Gastroesophageal sphincter (tissue), 3 donors: ENCODE measurements at regions not wholly inside any gene's neighbourhood (a gene's known extent, or its start where the extent isn't known, plus 50 kb on each side); places are given as distances from the start of the nearest gene placed in this dataset.

ENCODE experiments used
- POLR2A ChIP-seq, 2 donors: fragments of 450-650 bp; IDR thresholded peaks; one replicate each; pipeline ENCODE4 v1.6.1; 2017; ENCODE audit warnings: antibody characterized with exemption in 2 of 2, mild to moderate bottlenecking in 2 of 2, moderate library complexity in 1 of 2
- POLR2AphosphoS5 ChIP-seq: sonication (generic); formaldehyde crosslinking; IDR thresholded peaks from one replicate; pipeline ENCODE4 v1.6.1; 2017; ENCODE audit warnings: antibody characterized with exemption
- TF ChIP-seq, protein P1 (sequence below), 4 experiments: fragments of 200-600 bp in 2 of 4; fragments of 450-650 bp in 2 of 4; sonication (generic) in 1 of 4; IDR thresholded peaks; one replicate each; pipeline ENCODE4 v1.5.1; 2017 to 2019; ENCODE audit warnings: antibody characterized with exemption in 4 of 4, mild to moderate bottlenecking in 2 of 4, moderate library complexity in 2 of 4

DNA sequence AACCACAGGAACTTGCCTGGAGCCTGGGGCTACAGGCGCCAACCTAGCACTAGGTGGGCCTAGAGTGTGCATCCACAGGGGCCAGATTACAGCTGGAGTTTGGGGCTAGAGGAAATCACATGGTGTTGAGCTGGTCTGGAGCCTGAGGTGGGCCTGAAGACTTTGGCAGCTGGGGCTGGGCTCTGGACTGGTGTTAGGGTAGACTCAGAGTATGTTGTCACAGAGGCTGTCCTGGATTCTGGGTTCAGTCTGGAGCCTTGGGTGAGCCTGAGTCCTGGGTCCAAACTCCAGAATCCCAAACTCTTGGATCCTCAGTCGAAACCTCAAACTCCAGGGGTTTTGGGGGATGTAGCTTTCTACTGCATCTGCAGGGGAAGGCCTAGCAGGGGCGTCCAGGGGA, 356.7 kb downstream of the FRK start:
- TF ChIP-seq POLR2AphosphoS5 (no peak), POLR2A (IDR thresholded peaks at IDR 0.05) (no peak)
- TF ChIP-seq, protein P1, sequence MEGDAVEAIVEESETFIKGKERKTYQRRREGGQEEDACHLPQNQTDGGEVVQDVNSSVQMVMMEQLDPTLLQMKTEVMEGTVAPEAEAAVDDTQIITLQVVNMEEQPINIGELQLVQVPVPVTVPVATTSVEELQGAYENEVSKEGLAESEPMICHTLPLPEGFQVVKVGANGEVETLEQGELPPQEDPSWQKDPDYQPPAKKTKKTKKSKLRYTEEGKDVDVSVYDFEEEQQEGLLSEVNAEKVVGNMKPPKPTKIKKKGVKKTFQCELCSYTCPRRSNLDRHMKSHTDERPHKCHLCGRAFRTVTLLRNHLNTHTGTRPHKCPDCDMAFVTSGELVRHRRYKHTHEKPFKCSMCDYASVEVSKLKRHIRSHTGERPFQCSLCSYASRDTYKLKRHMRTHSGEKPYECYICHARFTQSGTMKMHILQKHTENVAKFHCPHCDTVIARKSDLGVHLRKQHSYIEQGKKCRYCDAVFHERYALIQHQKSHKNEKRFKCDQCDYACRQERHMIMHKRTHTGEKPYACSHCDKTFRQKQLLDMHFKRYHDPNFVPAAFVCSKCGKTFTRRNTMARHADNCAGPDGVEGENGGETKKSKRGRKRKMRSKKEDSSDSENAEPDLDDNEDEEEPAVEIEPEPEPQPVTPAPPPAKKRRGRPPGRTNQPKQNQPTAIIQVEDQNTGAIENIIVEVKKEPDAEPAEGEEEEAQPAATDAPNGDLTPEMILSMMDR (IDR thresholded peaks at IDR 0.05): no peak
